ENCODE measurements at regions not wholly inside any gene's neighbourhood (a gene's known extent, or its start where the extent isn't known, plus 50 kb on each side); places are given as distances from the start of the nearest gene placed in this dataset.

- CTCF ChIA-PET (ENCODE audit: partially characterized antibody): interaction anchor here (0.6 to 2.0 kb wide), 2 partner anchors 9 to 75 kb away, joined by 3 to 5 read pairs; no protein-coding TSS in a partner anchor
- no peak overlapping the region for H2BK20ac ChIP-seq (ENCODE audit: low read length)
- H4K91ac ChIP-seq (replicated peaks; ENCODE audit: insufficient read length, low read length): no peak overlapping the region
- no peaks in the 10 kb centered on the region for H3K9me3 ChIP-seq (ENCODE audit: insufficient read depth in 2 of 2, low read depth in 1 of 2, low read length in 1 of 2)
- no peak overlapping the region for H3K56ac ChIP-seq (replicated peaks; ENCODE audit: insufficient read length, low read depth, low read length)
- H3K23ac ChIP-seq (ENCODE audit: insufficient read length): no peak overlapping the region
- 89% methylated on average over 5 of the region's 5 CpGs; no CpG with 5 or more reads in 1 of the 2 experiments for WGBS, 2 experiments (ENCODE audit: extremely low coverage in 1 of 2, insufficient coverage in 1 of 2, insufficient read length in 1 of 2, insufficient replicate concordance in 2 of 2, low coverage in 1 of 2, low lambda C conversion rate in 2 of 2, missing lambda C conversion rate in 1 of 2)
- H3K4me2 ChIP-seq (ENCODE audit: insufficient read depth in 1 of 2, low read depth in 2 of 2, low read length in 2 of 2): no peak overlapping the region
- no peak overlapping the region for H2BK120ac ChIP-seq (replicated peaks; ENCODE audit: low read depth, low read length)
- no peak overlapping the region for H3K4ac ChIP-seq (replicated peaks; ENCODE audit: insufficient read length, low read depth, low read length)
- H2AFZ ChIP-seq (ENCODE audit: low read length): no peak overlapping the region
- POLR2A ChIA-PET (ENCODE audit: partially characterized antibody): no interaction called here
- no peak overlapping the region for H4K5ac ChIP-seq (ENCODE audit: insufficient read length, low read depth, low read length)
- H4K20me1 ChIP-seq (replicated peaks in 1 of 2; ENCODE audit: control insufficient read depth in 1 of 2, insufficient read depth in 2 of 2, low read length in 2 of 2): no peaks in the 10 kb centered on the region
- H3K79me2 ChIP-seq (ENCODE audit: control insufficient read depth in 1 of 2, insufficient read depth in 2 of 2, low read length in 2 of 2): no peaks in the 10 kb centered on the region
- H2BK12ac ChIP-seq (ENCODE audit: low read depth, low read length): no peak overlapping the region
- FAIRE-seq (no peak), DNase-seq (ENCODE audit: low read depth in 1 of 2, low spot score in 2 of 2) (no peak)
- H3K27me3 ChIP-seq (replicated peaks in 1 of 4; ENCODE audit: control insufficient read depth in 3 of 4, extremely low read depth in 1 of 4, insufficient read depth in 3 of 4, low read length in 3 of 4): no peaks in the 10 kb centered on the region
- H2BK5ac ChIP-seq (ENCODE audit: low read depth, low read length): no peak overlapping the region
- no peak overlapping the region for H2BK15ac ChIP-seq (ENCODE audit: low read length)
- no peak overlapping the region for H3K9ac ChIP-seq (replicated peaks in 1 of 4; ENCODE audit: extremely low read depth in 1 of 4, low read depth in 3 of 4, low read length in 3 of 4)
- H4K8ac ChIP-seq (ENCODE audit: extremely low read depth, insufficient read depth, low read length): no peak overlapping the region
- no peak overlapping the region for H3K18ac ChIP-seq (ENCODE audit: extremely low read depth, low read length)
- H3K14ac ChIP-seq (ENCODE audit: insufficient read length): no peak overlapping the region
- H2AK5ac ChIP-seq (ENCODE audit: low read depth, low read length): no peak overlapping the region
- no peaks in the 10 kb centered on the region for H3K79me1 ChIP-seq (ENCODE audit: low read depth, low read length)
- H3K23me2 ChIP-seq (ENCODE audit: low read depth, low read length): peaks cover 1% of the 10 kb centered on the region; the same call in 1 of the 2 replicates
- H3K27ac ChIP-seq (ENCODE audit: low read depth, low read length): no peak overlapping the region
- peaks cover 0 to 4% (median 1%) of the 10 kb centered on the region in 4 experiments; a peak in 3 of 7 replicates for H3K4me1 ChIP-seq (replicated peaks in 1 of 4; ENCODE audit: control insufficient read depth in 3 of 4, insufficient read depth in 4 of 4, low read length in 3 of 4)
- no peak overlapping the region for H3K4me3 ChIP-seq (ENCODE audit: extremely low read depth in 1 of 4, insufficient read depth in 2 of 4, low read depth in 3 of 4, low read length in 4 of 4)
- no peaks in the 10 kb centered on the region for H3K36me3 ChIP-seq (ENCODE audit: control insufficient read depth in 2 of 4, insufficient read depth in 4 of 4, low read length in 3 of 4)
- TF ChIP-seq KDM5A (IDR thresholded peaks at IDR 0.05; ENCODE audit: low read length): no peak
- TF ChIP-seq SIX5 (IDR thresholded peaks at IDR 0.05; ENCODE audit: low read depth, low read length): no peak
- TF ChIP-seq KDM4A (IDR thresholded peaks at IDR 0.05; ENCODE audit: low read depth, low read length, severe bottlenecking): no peak
Observed at GRCh38 chr15:70539409-70539808, 223.9 kb downstream of the UACA start.

Data from H1 (cell line).